NCI-H2107 treated with DMSO at 0.1 percent for 48 hours (cell line): ENCODE measurements at regions not wholly inside any gene's neighbourhood (a gene's known extent, or its start where the extent isn't known, plus 50 kb on each side); places are given as distances from the start of the nearest gene placed in this dataset.

Source experiments
- DNase-seq: peaks from one replicate; lab custom pipeline; 2025; ENCODE audit not compliant: unreplicated experiment; lab: John Stamatoyannopoulos, UW

DNA sequence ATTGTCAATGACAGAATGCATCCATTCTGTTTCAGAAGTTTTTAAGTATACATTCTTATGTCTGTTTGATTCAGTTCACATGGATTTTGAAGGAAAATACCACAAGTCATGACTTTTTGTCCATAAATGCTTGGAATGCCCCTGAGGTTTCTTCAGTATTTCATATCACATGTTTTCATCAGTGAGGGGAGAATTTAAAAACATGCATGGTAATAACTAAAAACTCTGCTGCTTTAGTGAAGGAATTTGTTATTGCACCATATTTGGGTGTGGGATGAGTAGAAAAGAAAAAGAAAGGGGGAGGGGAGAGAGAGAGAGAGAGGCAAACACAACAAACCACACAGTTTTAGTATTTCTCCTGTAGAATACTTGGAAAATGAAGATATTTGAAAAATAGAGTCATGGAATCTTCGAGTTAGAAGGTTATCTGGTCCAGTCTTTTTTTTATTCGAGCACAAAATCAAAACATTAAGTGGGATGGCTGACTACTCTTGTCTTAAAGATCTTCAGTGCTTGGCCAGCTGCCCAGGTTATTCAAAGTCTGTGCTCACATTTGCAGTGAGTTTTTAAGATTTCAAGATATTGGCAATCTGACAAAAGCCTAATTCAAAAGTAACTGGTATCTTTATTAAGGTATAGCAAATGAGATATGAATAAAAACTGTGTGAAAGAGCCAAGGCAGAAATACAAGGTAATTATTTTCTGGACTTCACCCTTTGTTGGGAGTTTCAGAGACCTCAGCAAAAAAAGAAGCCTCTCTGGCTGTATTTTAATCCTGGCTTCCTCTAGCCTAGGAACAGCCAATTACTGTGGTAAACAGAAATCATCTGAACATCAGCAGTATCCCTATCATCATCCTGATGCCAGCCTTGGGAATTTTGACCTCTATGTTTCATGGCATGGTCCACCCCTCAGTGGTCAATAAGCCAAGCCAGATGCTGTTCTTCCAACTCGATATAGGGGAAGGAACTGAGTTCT lies 687.9 kb upstream of the CITED2 start:
- no peak for DNase-seq

DNA sequence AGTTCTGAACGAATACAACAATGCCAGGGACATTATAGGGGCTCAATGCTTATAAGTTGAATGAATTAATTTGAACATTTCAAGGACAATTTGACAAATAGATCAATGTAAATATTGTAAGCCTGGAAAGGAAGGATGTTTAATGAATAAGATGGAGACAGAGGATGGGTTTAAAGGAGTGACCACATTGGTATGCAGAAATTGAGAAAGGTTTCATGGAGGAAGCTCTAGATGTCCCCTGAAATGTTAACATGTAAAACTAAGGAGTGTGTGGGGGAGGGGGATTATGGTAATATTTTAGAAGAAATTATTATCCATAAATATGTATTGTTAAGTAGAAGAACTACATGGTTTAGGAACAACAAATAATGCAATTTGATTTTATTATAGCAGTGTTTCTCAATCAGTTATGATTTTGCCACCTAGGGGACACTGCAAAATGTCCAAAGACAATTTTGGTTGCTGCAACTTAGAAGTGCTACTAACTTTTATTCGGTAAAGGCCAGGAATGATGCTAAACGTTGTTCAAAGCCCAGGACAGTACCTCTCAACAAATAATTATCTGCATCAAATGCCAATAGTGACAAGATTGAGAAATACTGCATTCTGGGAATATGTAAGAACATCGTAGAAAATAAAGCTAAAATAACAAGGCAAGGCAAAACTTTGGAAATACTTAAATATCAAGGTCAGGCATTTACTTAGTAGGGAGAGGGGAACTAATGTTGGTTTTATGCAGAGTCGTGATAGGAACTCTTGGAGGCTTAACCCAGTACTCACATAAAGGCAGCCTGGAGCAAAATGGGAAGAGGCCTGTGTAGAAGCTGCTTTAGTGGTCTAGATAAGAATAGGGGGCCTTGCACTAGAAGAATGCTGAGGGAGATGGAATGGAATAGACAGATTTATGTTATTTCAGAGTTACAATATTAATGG lies 686.9 kb upstream of the CITED2 start:
- DNase-seq: no peak

DNA sequence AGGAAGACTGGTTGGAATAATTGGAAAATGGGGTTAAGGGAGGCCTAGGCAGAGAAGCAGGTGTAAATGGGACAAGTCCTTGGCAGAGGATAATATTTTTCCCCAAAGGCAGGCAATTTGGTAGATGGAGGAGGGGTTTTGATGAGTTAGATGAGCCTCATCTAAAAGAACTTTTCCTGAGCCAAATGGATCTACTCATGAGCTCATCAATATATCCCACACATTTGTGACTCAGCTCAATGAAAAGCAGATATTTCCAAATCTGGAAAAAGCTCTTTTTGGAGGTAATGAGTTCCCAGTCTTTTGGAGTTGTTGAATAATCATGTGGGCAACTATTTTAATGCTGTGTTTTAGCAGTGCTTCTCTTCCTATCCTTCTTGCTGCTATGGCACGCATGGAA lies 685.5 kb upstream of the CITED2 start:
- DNase-seq: no peak

DNA sequence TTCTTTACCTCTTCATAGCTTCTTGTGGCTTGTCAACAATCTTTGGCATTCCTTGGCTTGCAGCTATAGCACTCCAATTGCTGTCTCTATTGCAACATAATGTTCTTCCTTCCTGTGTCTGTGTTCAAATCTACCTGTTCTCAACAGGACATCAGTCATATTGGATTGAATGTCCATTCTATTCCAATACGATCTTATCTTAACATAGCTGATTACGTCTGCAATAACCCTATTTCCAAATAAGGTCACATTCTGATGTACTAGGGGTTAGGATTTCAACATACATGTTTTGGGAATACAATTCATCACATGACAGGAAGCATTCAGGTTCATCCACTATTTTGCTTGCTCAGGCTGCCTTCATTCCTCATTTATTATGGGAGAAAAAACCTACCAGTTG lies 684.4 kb upstream of the CITED2 start:
- no peak for DNase-seq

DNA sequence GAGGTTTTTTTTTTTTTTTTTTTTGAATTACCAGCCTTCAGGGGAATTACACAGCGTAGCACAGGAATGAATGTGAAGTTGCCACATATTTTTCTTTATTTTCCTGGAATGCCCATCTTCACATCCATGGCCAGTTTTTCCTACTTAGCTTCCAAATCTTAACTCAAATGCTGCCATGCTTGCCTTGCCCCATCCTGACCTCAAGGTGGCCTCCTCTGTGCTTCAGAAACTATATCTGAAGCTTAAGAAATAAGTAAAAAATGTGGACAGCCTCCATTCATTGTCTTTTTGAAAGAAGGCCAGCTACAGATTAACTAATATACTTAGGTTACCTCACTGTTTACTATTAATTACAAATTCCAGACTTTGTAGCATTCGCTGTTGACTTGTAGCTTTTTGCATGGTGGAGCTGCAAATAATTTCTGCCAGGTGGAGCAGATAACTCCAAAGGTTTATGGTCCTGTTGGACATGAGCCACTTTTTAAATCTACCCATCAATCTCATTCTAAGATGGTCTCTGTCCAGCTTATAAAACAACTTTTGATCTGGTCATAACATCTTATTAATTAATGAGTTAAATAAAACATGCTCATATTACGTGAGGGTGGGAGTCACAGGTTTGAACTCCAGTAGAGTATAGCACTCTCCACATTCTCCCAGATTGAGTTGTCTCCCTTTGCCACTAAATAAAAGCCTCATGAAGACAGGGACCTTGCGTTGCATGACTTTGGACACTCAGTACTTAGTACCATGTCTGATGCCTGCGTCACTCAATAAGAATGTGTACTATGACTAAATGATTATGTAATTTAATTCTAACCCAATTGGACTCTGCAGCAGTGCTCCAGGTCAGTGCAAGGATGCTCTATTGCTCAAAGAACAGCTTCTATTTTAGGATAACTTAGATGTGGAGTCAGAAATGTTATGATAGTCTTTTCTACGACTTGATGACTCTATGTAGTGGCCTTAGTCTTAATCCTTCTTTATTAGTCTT lies 678.6 kb upstream of the CITED2 start:
- DNase-seq: no peak

DNA sequence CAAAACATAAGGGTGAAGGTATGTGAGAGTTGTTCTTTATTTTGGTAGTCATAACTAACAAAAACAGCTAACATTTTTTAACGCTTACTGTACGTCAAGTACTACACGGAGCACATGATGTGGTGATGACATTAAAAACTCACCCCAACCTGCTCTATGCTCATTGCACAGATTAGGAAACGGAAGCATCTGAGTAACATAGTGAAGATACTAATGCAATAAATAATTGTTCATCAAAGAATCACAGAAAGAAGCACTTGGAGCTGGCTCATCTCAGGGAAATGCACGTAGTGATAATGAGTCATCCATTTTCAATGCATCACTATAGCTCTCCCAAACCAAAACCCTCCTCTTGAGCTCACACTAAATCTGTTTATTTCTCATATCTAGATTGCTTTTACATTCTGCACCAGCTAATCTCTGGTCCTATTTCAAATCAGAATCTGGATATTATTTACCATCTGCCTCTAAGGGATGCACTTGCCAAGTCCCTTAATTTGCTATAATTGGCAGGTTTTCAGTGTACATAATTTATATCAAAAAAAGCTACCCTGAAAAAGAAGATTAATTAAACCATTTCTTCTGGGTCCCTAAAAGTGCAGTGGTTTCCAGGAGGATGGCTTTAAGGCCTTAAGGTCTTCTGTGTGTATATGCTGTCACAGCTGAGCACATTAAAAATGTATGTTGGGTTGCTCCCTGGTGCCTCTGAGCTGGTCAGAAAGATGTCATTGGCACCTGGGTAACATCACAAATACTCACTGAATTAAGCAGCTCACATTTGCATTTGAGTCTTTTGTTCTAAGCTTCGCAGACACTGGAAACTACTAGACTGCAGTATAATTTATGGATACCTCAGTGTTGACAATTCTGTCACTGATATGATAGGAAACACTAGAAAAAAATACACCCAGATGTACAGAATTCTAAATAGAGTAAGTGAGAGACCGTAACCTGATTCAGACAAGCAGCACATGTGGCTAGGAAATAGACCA lies 677.4 kb upstream of the CITED2 start:
- no peak for DNase-seq

DNA sequence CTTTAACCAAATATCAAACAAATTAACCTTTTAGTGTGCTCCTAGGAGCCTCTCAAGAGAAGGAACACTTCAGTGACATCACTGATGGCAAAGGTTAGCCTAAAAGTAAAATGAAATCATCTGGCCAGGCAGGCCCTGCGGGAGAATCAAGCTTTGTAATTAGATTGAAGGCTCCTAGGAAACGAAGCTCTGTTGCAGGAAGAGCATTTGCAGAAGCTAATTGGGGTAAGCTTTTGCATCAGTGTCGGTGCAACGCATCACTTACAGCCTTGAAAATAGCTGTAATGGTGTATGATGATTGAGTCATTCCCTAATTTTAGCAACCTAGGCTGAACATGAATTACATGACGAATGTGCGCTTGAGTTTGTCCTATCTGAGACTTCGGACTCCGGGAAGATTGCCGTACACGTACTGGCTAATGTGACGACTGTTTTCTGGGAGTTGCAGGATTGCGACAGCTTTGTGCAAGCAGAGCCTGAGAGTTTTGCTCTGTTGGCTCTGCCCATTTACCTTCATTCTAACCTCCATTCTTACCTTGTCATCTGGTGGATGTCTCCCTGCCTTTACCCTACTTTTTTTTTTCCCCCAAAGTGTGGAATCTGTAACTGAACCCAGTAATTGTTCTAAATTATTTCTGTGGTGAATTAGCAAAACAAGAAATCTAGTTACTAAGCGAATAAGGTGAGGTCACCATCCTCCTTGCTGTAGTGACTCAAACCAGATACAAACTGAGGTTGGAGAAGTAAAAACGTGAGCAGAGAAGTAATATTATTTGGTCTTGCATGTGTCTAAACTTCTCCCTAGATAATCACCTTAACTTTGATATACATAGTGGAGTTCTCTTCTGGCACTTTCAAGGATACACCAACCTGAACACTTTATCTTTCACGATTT lies 675.9 kb upstream of the CITED2 start:
- DNase-seq: no peak

DNA sequence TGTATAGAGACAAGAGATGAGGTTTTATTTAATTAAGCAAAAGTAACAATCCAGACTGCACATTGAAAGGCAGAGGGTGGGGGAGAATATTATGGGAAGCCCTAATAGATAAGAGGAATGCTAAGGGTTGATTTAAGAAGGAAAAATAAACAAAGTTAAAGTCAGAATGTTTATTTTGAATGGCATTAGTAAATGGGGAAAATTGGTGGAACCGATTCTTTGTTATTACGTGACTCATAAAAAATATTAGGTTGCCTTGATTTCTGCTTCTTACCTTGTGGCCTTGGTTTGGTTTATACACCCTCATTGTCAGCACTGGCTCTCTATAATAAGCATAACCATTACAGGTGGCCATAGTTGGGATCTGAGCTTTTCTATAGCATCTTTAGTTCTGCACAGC lies 674.8 kb upstream of the CITED2 start:
- no peak for DNase-seq

DNA sequence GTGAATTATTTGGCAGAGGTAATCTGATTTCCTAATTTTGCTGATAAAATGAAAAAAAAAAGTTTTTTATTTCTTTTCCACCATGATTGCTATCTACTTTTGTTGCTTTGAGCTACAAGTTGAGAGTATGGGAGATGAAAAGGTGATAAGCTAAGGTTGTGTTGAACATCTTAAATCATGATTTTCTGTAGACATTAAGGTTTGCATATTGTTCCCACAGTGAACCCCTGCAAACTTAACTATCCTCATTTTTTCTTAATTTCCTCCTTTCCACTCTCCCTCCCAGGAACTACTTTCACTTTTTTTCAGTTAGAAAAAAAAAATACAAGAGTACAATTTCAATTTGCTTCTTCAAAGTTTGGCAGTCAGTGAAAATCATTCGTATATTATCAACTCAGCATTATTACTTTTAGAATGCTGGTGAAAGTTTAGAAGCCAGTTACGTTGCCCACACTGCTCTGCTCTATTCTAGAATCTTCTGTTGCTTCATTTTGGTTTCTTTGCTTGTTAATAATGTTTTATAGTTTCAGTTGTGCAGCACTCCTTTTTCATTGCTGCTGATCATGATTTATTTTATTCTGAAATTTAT lies 673.8 kb upstream of the CITED2 start:
- no peak for DNase-seq

DNA sequence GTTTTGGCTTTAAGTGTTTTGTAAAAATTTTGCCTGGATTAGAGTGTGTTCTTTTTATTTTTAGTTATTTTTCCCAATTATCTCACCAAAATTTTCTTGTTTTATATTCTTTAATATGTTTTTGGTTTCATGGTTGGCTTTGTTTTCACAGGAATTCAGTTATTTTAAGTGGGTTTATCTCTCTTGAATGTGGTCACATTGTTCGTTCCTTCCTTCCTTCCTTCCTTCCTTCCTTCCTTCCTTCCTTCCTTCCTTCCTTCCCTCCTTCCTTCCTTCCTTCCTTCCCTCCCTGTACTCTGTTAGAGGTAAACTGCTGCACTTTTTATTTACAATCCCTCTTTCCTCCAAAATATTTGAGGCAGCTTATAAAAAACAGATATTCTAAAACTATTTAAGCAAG lies 672.9 kb upstream of the CITED2 start:
- DNase-seq: no peak

DNA sequence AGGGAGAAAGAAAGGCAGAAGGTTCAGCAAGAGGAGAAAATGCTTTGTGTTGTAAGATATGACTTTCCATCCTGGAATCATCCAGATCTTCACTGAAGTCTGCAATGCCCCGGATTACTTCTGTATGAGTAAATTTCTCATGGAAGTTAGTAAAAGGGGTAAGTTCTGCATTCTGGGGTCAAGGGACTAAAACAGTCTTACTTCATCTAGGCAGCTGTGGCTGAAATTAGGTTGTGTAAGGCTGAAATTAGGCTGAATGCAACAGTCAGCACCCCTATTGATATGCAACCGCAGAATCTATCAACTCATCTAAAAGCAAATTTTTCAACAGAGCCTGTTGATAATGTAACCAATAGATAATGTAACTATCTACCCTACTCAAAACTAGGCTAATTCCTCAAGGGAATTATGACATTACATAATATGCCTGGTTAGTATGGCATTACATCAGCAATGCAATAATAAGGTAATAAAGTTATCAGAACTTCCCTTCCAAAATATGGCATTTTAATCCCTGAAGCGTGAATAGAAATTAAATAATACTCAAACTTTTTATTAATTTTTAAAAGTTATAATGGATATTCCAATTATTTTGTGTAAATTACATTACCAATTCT lies 671.7 kb upstream of the CITED2 start:
- DNase-seq: no peak

DNA sequence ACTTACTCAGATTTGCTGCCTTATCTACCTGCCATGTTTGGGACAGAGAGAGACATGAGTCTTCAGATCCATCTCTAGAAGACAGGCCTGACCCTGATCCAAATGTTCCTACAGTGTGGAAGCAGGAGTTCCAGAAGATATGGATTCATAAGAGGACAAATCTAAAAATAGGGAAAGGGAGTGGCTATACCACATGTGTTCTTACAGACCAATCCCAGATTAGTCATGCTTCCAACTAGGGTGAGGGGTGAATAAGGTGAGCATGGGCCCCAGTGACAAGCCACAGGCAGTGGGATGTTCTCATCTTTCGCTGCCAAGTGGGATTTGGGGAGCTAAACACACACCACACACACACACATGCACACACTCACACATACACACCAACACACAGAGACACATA lies 670.7 kb upstream of the CITED2 start:
- no peak for DNase-seq

DNA sequence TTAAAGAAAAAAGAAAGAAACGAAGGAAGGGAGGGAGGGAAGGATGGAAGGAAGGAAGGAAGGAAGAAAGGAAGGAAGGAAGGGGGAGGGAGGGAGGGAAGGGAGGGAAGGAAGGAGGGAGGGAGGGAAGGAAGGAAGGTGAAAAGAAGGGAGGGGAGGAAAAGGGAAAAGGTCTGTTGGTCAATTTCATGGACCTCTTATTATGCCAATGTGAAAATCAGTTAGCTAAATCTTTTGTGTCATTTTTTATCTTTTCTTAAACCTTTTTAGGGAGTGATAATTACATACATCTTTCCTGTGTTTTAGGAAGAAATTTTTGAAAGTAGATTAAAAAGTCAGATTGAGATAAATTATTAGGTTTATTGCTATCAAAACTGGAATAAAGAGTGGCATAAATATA lies 670.2 kb upstream of the CITED2 start:
- DNase-seq: no peak

DNA sequence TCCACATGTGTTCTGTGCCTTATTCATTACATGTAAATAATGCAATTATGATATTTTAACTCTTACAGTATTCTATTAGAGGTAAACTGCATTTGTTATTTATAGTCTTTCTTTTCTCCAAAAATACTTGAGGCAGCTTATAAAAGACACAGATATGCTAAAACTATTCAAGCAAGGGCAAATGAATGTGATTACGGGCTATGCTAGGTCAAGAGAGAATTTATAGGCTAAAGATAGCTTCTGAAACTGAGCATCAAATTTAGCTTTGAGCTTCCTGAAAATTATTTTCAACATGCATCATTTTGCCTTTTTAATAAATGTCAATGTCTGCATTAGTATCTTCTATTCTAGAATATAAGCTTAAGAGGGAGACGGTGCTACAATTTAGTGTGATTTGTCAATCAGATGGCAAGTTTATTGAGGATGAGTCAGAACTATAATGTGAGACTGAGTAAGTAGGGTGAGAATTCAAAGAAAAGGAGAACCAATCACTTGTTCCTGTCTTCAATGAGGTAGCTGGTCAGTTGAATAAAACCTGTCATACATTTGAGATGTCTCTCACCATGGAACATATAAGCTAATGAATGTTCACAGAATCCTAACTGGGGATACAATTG lies 669.4 kb upstream of the CITED2 start:
- DNase-seq: no peak

DNA sequence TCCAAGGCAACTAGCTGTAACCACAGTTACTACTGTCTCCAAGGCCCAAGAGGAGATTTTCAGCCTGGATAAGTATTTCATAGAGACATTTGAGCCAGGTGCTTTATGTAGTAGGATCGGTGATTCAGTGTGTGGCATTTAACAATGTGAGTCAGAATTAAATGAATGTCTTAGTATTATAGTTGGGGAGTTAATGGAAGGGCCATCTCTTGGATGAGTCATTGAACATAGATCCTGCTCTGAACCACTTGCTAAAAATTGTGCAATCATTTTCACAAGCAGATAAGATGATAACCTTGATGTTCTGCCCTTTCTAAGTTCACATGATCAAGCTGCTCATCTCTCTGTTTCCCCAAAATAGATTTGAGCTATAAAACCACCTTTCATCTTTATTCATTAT lies 668.9 kb upstream of the CITED2 start:
- peak; percentile 48 for DNase-seq

DNA sequence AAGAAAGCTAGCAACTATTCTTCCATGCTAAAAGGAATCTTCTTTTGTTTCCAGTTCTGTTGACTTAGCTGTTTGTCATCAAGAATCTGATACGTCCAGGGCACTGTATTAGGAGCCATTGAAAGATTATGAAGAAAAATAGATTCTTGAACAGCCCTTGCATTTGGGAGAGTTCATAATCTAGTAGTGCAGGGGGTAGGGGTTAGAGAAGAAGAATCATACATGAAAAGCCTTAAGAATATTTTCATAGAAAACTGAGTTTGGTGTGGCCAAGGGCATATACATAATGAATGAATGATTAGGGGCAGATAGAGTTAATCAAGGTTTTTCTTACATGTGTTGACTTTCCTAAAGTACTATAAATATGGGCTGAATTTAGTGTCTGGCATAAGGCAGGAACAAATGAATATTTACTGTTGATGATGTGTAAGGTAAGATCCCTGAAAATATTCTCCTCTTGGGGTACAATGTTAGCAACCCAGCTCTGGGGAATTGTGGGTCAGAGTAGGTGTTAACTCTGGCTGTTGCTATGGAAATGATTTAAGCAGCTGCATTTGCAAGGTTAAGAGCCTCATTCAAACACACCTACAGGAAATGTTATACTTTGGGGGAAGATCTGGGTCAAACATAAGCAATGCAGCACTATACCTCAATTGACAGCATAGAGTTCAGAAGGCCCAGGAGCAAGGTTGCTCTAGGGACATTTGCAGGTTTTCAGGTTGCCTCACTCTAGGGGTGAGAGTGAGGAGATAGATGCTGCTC lies 667.3 kb upstream of the CITED2 start:
- DNase-seq: no peak
